Panc1 (cell line): ENCODE measurements at regions not wholly inside any gene's neighbourhood (a gene's known extent, or its start where the extent isn't known, plus 50 kb on each side); places are given as distances from the start of the nearest gene placed in this dataset.
"Not testable (repeated sequence)": the region's sequence is repeated elsewhere in the genome, so short reads cannot be mapped to it uniquely, and the experiment has no call there.

Experiments
- ATAC-seq: fragments of 200-7000 bp; cut with Tn5 transposase; 2 replicates; pipeline ENCODE4 v1.9.1; 2020; ENCODE audit warnings: mild to moderate bottlenecking, moderate library complexity
- BruUV-seq: library from RNA; stranded (reverse); fragments of 400-500 nt; replicated peaks from 2 replicates; lab custom pipeline; 2021; lab: Mats Ljungman, UMichigan
- CTCF ChIA-PET: fragments of 300-600 bp; sonication (Branson Sonifier 250); formaldehyde crosslinking; loops from one replicate; lab custom pipeline; 2022; ENCODE audit warnings: antibody characterized with exemption; lab: Charles Lee
- POLR2A ChIA-PET: fragments of 300-600 bp; sonication (Branson Sonifier 250); formaldehyde crosslinking; loops from one replicate; lab custom pipeline; 2022; ENCODE audit warnings: antibody characterized with exemption; lab: Charles Lee
- DNase-seq: peaks from one replicate; pipeline ENCODE4 v3.0.0-alpha.2; 2010; ENCODE audit warnings: low read depth, low spot score
- H3K27ac ChIP-seq: 2 replicates; pipeline ENCODE4 v1.5.1; 2011; ENCODE audit warnings: mild to moderate bottlenecking, low read length, inconsistent platforms
- H3K27me3 ChIP-seq: fragments of 200-500 bp; sonication (Bioruptor generic); 2 replicates; pipeline ENCODE4 v1.6.0; 2014; ENCODE audit warnings: low read length, inconsistent platforms; ENCODE audit not compliant: control insufficient read depth, insufficient read depth
- H3K36me3 ChIP-seq: fragments of 200-500 bp; sonication (Bioruptor generic); 2 replicates; pipeline ENCODE4 v1.5.1; 2014; ENCODE audit warnings: inconsistent platforms, mild to moderate bottlenecking, low read length, moderate library complexity; ENCODE audit not compliant: control insufficient read depth, insufficient read depth
- H3K4me1 ChIP-seq: 2 replicates; pipeline ENCODE4 v1.5.1; 2011; ENCODE audit warnings: inconsistent platforms, mild to moderate bottlenecking, low read length, moderate library complexity; ENCODE audit not compliant: control insufficient read depth, insufficient read depth
- H3K4me3 ChIP-seq, 2 experiments: 2 replicates each; pipeline ENCODE4 v1.5.1; 2011 to 2012; ENCODE audit warnings: low read depth in 2 of 2, low read length in 2 of 2, mild to moderate bottlenecking in 2 of 2, inconsistent platforms in 1 of 2, moderate library complexity in 1 of 2
- H3K9me3 ChIP-seq: fragments of 200-500 bp; sonication (Bioruptor generic); 2 replicates; pipeline ENCODE4 v1.5.1; 2014; ENCODE audit warnings: low read depth, mild to moderate bottlenecking, inconsistent platforms, low read length, moderate library complexity; ENCODE audit not compliant: control insufficient read depth, insufficient read depth
- CTCF ChIP-seq: fragments of 450-650 bp; IDR thresholded peaks from 2 replicates; pipeline ENCODE4 v1.5.1; 2017; ENCODE audit warnings: mild to moderate bottlenecking
- POLR2AphosphoS5 ChIP-seq: IDR thresholded peaks from 2 replicates; pipeline ENCODE4 v1.6.1; 2012; ENCODE audit warnings: mild to moderate bottlenecking, low read depth, low read length, moderate library complexity
- REST ChIP-seq, 2 experiments: IDR thresholded peaks; 2 replicates each; pipeline ENCODE4 v1.6.1; 2011 to 2012; ENCODE audit warnings: low read depth in 2 of 2, control low read depth in 1 of 2, low read length in 1 of 2, mild to moderate bottlenecking in 1 of 2, moderate library complexity in 1 of 2; ENCODE audit not compliant: insufficient read depth in 1 of 2
- SIN3A ChIP-seq: IDR thresholded peaks from 2 replicates; pipeline ENCODE4 v1.6.1; 2012; ENCODE audit warnings: low read depth, mild to moderate bottlenecking, low read length, moderate library complexity, borderline replicate concordance; ENCODE audit not compliant: insufficient read depth
- TCF7L2 ChIP-seq: IDR thresholded peaks from 2 replicates; pipeline ENCODE4 v1.6.1; 2011; ENCODE audit warnings: mild to moderate bottlenecking, low read depth, low read length, inconsistent platforms
- in situ Hi-C: cut with HindIII; loops from 2 replicates; pipeline ENCODE4 v1.10.0; 2016; ENCODE audit warnings: low sequenced_read_pairs, low pct_unique_long_range_greater_than_20kb
- intact Hi-C: fragments of 100-400 bp; cut with micrococcal nuclease; formaldehyde crosslinking; loops from one replicate; pipeline ENCODE4 v1.10.0; 2022; ENCODE audit not compliant: unreplicated experiment

GRCh38 chr12:83932011-83932410, 980.6 kb downstream of the SLC6A15 start:
- no peak for DNase-seq
- no peaks in the 10 kb centered on the region for H3K27me3 ChIP-seq
- intact Hi-C loops (no loop called here), in situ Hi-C loops (no loop called here)
- H3K4me3 ChIP-seq, result no peak overlapping the region
- ATAC-seq, result no peak
- H3K4me1 ChIP-seq, result no peaks in the 10 kb centered on the region
- TF ChIP-seq CTCF (no peak), REST (IDR thresholded peaks at IDR 0.05; ENCODE audit: insufficient read depth in 1 of 2, low read depth in 2 of 2, low read length in 1 of 2) (no peak), TCF7L2 (no peak), SIN3A (no peak), POLR2AphosphoS5 (no peak)
- H3K27ac ChIP-seq, result no peak overlapping the region
- no peaks in the 10 kb centered on the region for H3K36me3 ChIP-seq
- ChIA-PET CTCF (no interaction called here), POLR2A (no interaction called here)
- BruUV-seq, result no TSS peak
- no peaks in the 10 kb centered on the region for H3K9me3 ChIP-seq

- no peak for TF ChIP-seq POLR2AphosphoS5
- TF ChIP-seq REST (IDR thresholded peaks at IDR 0.05; ENCODE audit: insufficient read depth in 1 of 2, low read depth in 2 of 2, low read length in 1 of 2), result no peak
- TF ChIP-seq TCF7L2, result no peak
- no peak for TF ChIP-seq CTCF
- TF ChIP-seq SIN3A, result no peak
Measured at GRCh38 chr12:83931451-83931850, 981.1 kb downstream of the SLC6A15 start.

GRCh38 chr12:83929792-83930191, 982.8 kb downstream of the SLC6A15 start:
- H3K4me3 ChIP-seq, CTCF ChIA-PET, BruUV-seq, in situ Hi-C loops, H3K36me3 ChIP-seq, intact Hi-C loops, POLR2A ChIA-PET, DNase-seq, H3K9me3 ChIP-seq, H3K27ac ChIP-seq, H3K27me3 ChIP-seq, ATAC-seq, H3K4me1 ChIP-seq: not testable (repeated sequence)

More at GRCh38 chr12:83931451-83931850, 981.1 kb downstream of the SLC6A15 start:
- BruUV-seq, result no TSS peak
- no peak overlapping the region for H3K4me3 ChIP-seq
- intact Hi-C loops, result no loop called here
- H3K9me3 ChIP-seq, result no peaks in the 10 kb centered on the region
- POLR2A ChIA-PET, result no interaction called here
- CTCF ChIA-PET, result no interaction called here
- no peaks in the 10 kb centered on the region for H3K27me3 ChIP-seq
- no peak overlapping the region for H3K27ac ChIP-seq
- ATAC-seq, result no peak
- DNase-seq, result no peak
- H3K4me1 ChIP-seq, result no peaks in the 10 kb centered on the region
- in situ Hi-C loops, result no loop called here
- H3K36me3 ChIP-seq, result no peaks in the 10 kb centered on the region
